SK-N-SH (cell line): ENCODE measurements at regions not wholly inside any gene's neighbourhood (a gene's known extent, or its start where the extent isn't known, plus 50 kb on each side); places are given as distances from the start of the nearest gene placed in this dataset.

Experiments used
- CTCF ChIA-PET: fragments of 300-600, 350-600 bp; formaldehyde crosslinking; extraction: SDS; loops from one replicate; lab custom pipeline; 2021; lab: Yijun Ruan, JAX
- POLR2A ChIA-PET: fragments of 350-600 bp; sonication (Branson Sonifier 250); formaldehyde crosslinking; extraction: SDS; loops from one replicate; lab custom pipeline; 2020; ENCODE audit warnings: antibody characterized with exemption, inconsistent platforms; lab: Yijun Ruan, JAX
- DNase-seq: peaks from one replicate; pipeline ENCODE4 v3.0.0; 2012
- H2AFZ ChIP-seq: fragments of 200-600 bp; sonication (generic); 2 replicates; pipeline ENCODE4 v1.8.1; 2016; ENCODE audit warnings: antibody characterized with exemption, mild to moderate bottlenecking, low read depth
- H3F3A ChIP-seq: fragments of 200-600 bp; sonication (generic); replicated peaks from 2 replicates; pipeline ENCODE3; 2016; ENCODE audit warnings: antibody characterized with exemption, mild to moderate bottlenecking; ENCODE audit not compliant: insufficient read depth
- H3K27ac ChIP-seq, 2 experiments: fragments of 200-500 bp in 1 of 2; fragments of 200-600 bp in 1 of 2; sonication (Bioruptor generic) in 1 of 2; sonication (generic), shearing (Covaris generic) in 1 of 2; 2 replicates each; pipeline versions ENCODE4 v1.5.1 to v1.6.1; 2014 to 2016; ENCODE audit warnings: low read depth in 2 of 2, inconsistent platforms in 1 of 2, low read length in 1 of 2, mild to moderate bottlenecking in 1 of 2, mixed read lengths in 1 of 2
- H3K27me3 ChIP-seq: fragments of 200-600 bp; sonication (generic), shearing (Covaris generic); 2 replicates; pipeline ENCODE4 v1.6.1; 2016; ENCODE audit warnings: mixed run types; ENCODE audit not compliant: insufficient read depth
- H3K36me3 ChIP-seq, 2 experiments: fragments of 200-500 bp in 1 of 2; fragments of 200-600 bp in 1 of 2; sonication (Bioruptor generic) in 1 of 2; sonication (generic) in 1 of 2; replicated peaks in 1 of 2; 2 replicates each; pipeline versions ENCODE3 to v1.5.1; 2014 to 2016; ENCODE audit warnings: low read length in 1 of 2, mild to moderate bottlenecking in 1 of 2; ENCODE audit not compliant: insufficient read depth in 2 of 2, control insufficient read depth in 1 of 2
- H3K4me1 ChIP-seq, 2 experiments: fragments of 200-500 bp in 1 of 2; fragments of 200-600 bp in 1 of 2; sonication (Bioruptor generic) in 1 of 2; sonication (generic), shearing (Covaris generic) in 1 of 2; 2 replicates each; pipeline versions ENCODE4 v1.5.1 to v1.6.1; 2014 to 2016; ENCODE audit warnings: low read depth in 1 of 2, low read length in 1 of 2, mixed run types in 1 of 2; ENCODE audit not compliant: insufficient read depth in 2 of 2, control insufficient read depth in 1 of 2
- H3K4me2 ChIP-seq: fragments of 200-600 bp; sonication (generic), shearing (Covaris generic); 2 replicates; pipeline ENCODE4 v1.6.1; 2017; ENCODE audit warnings: mixed run types
- H3K4me3 ChIP-seq, 2 experiments: fragments of 200-500 bp in 1 of 2; fragments of 200-600 bp in 1 of 2; sonication (Bioruptor generic) in 1 of 2; sonication (generic), shearing (Covaris generic) in 1 of 2; 2 replicates each; pipeline versions ENCODE4 v1.5.1 to v1.8.1; 2014 to 2016; ENCODE audit warnings: low read depth in 2 of 2, inconsistent platforms in 1 of 2, low read length in 1 of 2, mild to moderate bottlenecking in 1 of 2, mixed read lengths in 1 of 2, moderate library complexity in 1 of 2
- H3K79me2 ChIP-seq: fragments of 200-600 bp; sonication (generic); 2 replicates; pipeline ENCODE4 v1.8.1; 2017; ENCODE audit warnings: mild to moderate bottlenecking; ENCODE audit not compliant: insufficient read depth
- H3K9ac ChIP-seq: fragments of 200-600 bp; sonication (generic); 2 replicates; pipeline ENCODE4 v1.6.1; 2017; ENCODE audit warnings: mixed run types
- H3K9me2 ChIP-seq: fragments of 200-600 bp; sonication (generic); 2 replicates; pipeline ENCODE4 v1.6.1; 2017; ENCODE audit warnings: mixed run types
- H3K9me3 ChIP-seq: fragments of 200-600 bp; sonication (generic); 2 replicates; pipeline ENCODE4 v1.6.1; 2017; ENCODE audit warnings: mixed run types, mild to moderate bottlenecking, moderate library complexity
- H4K20me1 ChIP-seq: fragments of 200-600 bp; sonication (generic); 2 replicates; pipeline ENCODE4 v1.6.1; 2017; ENCODE audit warnings: mild to moderate bottlenecking, mixed run types; ENCODE audit not compliant: insufficient read depth
- ELF1 ChIP-seq: IDR thresholded peaks from 2 replicates; pipeline ENCODE4 v1.4.0; 2012
- EP300 ChIP-seq, 2 experiments: IDR thresholded peaks; 2 replicates each; pipeline versions ENCODE4 v1.4.0 to v1.6.1; 2012; ENCODE audit warnings: borderline replicate concordance in 1 of 2, low read depth in 1 of 2, low read length in 1 of 2
- FOXJ3 ChIP-seq: sonication (generic); formaldehyde crosslinking; IDR thresholded peaks from 2 replicates; pipeline ENCODE4 v1.5.1; 2020; ENCODE audit warnings: mild to moderate bottlenecking, missing genetic modification reagents
- GABPA ChIP-seq: IDR thresholded peaks from 2 replicates; pipeline ENCODE4 v1.4.0; 2012; ENCODE audit warnings: low read depth, mild to moderate bottlenecking
- MEF2A ChIP-seq: IDR thresholded peaks from 2 replicates; pipeline ENCODE4 v1.4.0; 2012; ENCODE audit warnings: low read depth, borderline replicate concordance
- MXI1 ChIP-seq: IDR thresholded peaks from 2 replicates; pipeline ENCODE4 v1.6.1; 2012; ENCODE audit warnings: mild to moderate bottlenecking, low read depth, low read length, improper control_type of control experiment
- NFIC ChIP-seq: IDR thresholded peaks from 2 replicates; pipeline ENCODE4 v1.4.0; 2012; ENCODE audit warnings: borderline replicate concordance
- PBX3 ChIP-seq: IDR thresholded peaks from 2 replicates; pipeline ENCODE4; 2012
- RAD21 ChIP-seq: IDR thresholded peaks from 2 replicates; pipeline ENCODE4 v1.6.1; 2012; ENCODE audit warnings: mild to moderate bottlenecking, low read length
- RCOR1 ChIP-seq: fragments of 150-350 bp; IDR thresholded peaks from 2 replicates; pipeline ENCODE4 v1.6.1; 2017; ENCODE audit warnings: antibody characterized with exemption, low read length
- RFX5 ChIP-seq: IDR thresholded peaks from 2 replicates; pipeline ENCODE4 v1.6.1; 2012; ENCODE audit warnings: mild to moderate bottlenecking, improper control_type of control experiment, low read length
- RXRA ChIP-seq: IDR thresholded peaks from 2 replicates; pipeline ENCODE4 v1.4.0; 2012; ENCODE audit warnings: low read depth, mild to moderate bottlenecking, borderline replicate concordance
- SMC3 ChIP-seq: IDR thresholded peaks from 2 replicates; pipeline ENCODE4 v1.6.1; 2012; ENCODE audit warnings: low read depth, low read length, improper control_type of control experiment
- YY1 ChIP-seq: IDR thresholded peaks from 2 replicates; pipeline ENCODE4 v1.4.0; 2012; ENCODE audit warnings: low read depth, mild to moderate bottlenecking
- ZBTB33 ChIP-seq: IDR thresholded peaks from 2 replicates; pipeline ENCODE4 v1.4.0; 2012; ENCODE audit warnings: low read depth, borderline replicate concordance
- whole genome bisulfite sequencing: methylation state at CpG from one replicate; pipeline ENCODE4 v1.1.6; 2017; ENCODE audit warnings: low lambda C conversion rate; 5-methylcytosine and 5-hydroxymethylcytosine counted together

- H3K4me2 ChIP-seq: no peak overlapping the region
- no peak overlapping the region for H3K27ac ChIP-seq
- H3K4me3 ChIP-seq: no peak overlapping the region
- H3K4me1 ChIP-seq: 0 out of 4 replicates have a peak, but pooled peaks cover 0 to 8% of the 10 kb centered on the region in 2 experiments
- no peaks in the 10 kb centered on the region for H3K36me3 ChIP-seq
- no peaks in the 10 kb centered on the region for H4K20me1 ChIP-seq
- H3K27me3 ChIP-seq: no peaks in the 10 kb centered on the region
- no peaks in the 10 kb centered on the region for H3K79me2 ChIP-seq
- H3K9ac ChIP-seq: no peak overlapping the region
- peaks cover 4% of the 10 kb centered on the region; the same call in 1 of the 2 replicates for H3K9me3 ChIP-seq
- WGBS: 77% methylated on average over 1 of the region's 1 CpG
- no peak overlapping the region for H2AFZ ChIP-seq
- DNase-seq: no peak
- no peaks in the 10 kb centered on the region for H3K9me2 ChIP-seq
- ChIA-PET CTCF (no interaction called here), POLR2A (no interaction called here)
- TF ChIP-seq MXI1 (no peak), PBX3 (no peak), YY1 (no peak), RFX5 (no peak), ELF1 (no peak), SMC3 (no peak)
- peaks cover 13% of the 10 kb centered on the region for H3F3A ChIP-seq
Observed at GRCh38 chr5:60219921-60220320, 326.4 kb upstream of the PDE4D start.

DNA sequence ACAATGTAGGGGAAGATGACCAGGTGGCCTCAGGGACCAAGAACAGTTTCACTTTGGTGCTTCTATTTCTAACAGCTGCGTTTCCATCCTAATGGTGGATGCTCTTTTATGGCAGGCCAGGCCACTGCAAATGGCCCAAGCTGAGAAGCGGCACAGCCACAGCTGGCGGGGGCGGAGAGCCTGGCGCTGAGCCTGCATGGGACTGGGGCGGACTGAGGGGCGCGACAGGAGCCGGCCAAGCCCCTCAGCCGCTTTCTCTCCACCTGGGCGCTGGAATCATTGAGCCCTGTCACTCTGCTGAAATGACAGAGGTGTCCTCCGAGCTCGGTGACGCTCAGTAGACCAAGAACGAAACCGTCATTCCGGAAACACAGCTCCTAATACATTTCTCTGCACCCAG is 317.3 kb upstream of the PDE4D start:
- Histone ChIP-seq H3K4me1 (no peaks in the 10 kb centered on the region; a peak in 2 of 4 replicates), H3F3A (peaks cover 6% of the 10 kb centered on the region), H3K9me3 (no peaks in the 10 kb centered on the region), H2AFZ (no peak overlapping the region), H3K4me2 (no peak overlapping the region), H3K9me2 (no peaks in the 10 kb centered on the region), H3K27ac (no peak overlapping the region), H3K4me3 (no peak overlapping the region), H3K9ac (no peak overlapping the region), H3K79me2 (no peaks in the 10 kb centered on the region), H3K36me3 (no peaks in the 10 kb centered on the region), H3K27me3 (no peaks in the 10 kb centered on the region), H4K20me1 (no peaks in the 10 kb centered on the region)
- POLR2A ChIA-PET: no interaction called here
- CTCF ChIA-PET: interaction anchor here (0.9 kb wide), 1 partner anchor 19 kb away, joined by 4 read pairs; no protein-coding TSS in a partner anchor
- 96% methylated on average over 16 of the region's 17 CpGs for WGBS
- DNase-seq: no peak
- no peak for TF ChIP-seq RAD21
- no peak for TF ChIP-seq EP300 (IDR thresholded peaks at IDR 0.05; ENCODE audit: borderline replicate concordance in 1 of 2, low read depth in 1 of 2, low read length in 1 of 2)
- TF ChIP-seq MEF2A: no peak
- TF ChIP-seq RFX5: no peak
- no peak for TF ChIP-seq RCOR1
- TF ChIP-seq ZBTB33: no peak
- no peak for TF ChIP-seq GABPA
- TF ChIP-seq RXRA: no peak
- no peak for TF ChIP-seq FOXJ3
- TF ChIP-seq NFIC: no peak
